ENCODE measurements at regions not wholly inside any gene's neighbourhood (a gene's known extent, or its start where the extent isn't known, plus 50 kb on each side); places are given as distances from the start of the nearest gene placed in this dataset.
"Not testable (repeated sequence)": the region's sequence is repeated elsewhere in the genome, so short reads cannot be mapped to it uniquely, and the experiment has no call there.

DNA sequence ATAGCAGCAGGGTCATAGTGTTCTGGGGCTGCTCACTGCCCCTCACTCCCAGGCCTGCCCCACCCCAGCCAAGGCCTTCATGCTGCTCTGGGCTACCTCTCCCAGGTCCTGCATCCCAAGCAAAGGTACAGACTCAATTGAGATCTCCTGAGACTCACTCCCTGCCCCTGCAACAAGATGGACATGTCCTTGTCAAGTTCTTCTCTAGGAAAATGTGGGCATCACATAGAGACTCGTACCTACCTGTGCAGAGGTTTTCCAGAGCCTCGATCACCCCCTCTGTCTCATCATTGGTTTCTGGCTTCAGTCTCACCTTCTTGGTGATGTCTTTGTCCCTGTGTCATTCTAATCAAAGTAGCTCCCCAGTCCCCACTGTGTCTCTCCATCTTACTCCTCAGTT lies 71.8 kb upstream of the UCN3 start:
- Mint-ChIP-seq H3K27ac (peak overlapping the region; percentile 93 to 100 (median 97)), H3K4me1 (peaks cover 62 to 87% (median 71%) of the 10 kb centered on the region in 3 donors), H3K36me3 (peaks cover 5 to 19% (median 7%) of the 10 kb centered on the region in 3 donors), H3K4me3 (peak overlapping the region; percentile 84 to 94 (median 87))
- H3K27me3 Mint-ChIP-seq; H3K27me3 ChIP-seq (ENCODE audit: insufficient read depth, low read length, poor library complexity, severe bottlenecking); H3K9me3 Mint-ChIP-seq; H3K36me3 ChIP-seq (ENCODE audit: insufficient read depth, low read length); H3K27ac ChIP-seq (ENCODE audit: low read depth, low read length); H3K9me3 ChIP-seq (ENCODE audit: low read length); CTCF ChIA-PET; DNase-seq: not testable (repeated sequence)
- POLR2A ChIA-PET: interaction anchor here (0.9 kb wide), 1 partner anchor 11 kb away, joined by 3 read pairs; no protein-coding TSS in a partner anchor
- Histone ChIP-seq H3K4me1 (ENCODE audit: insufficient read depth, low read length) (peaks cover 59% of the 10 kb centered on the region), H3K4me3 (ENCODE audit: low read length) (peak overlapping the region; percentile 44)

DNA sequence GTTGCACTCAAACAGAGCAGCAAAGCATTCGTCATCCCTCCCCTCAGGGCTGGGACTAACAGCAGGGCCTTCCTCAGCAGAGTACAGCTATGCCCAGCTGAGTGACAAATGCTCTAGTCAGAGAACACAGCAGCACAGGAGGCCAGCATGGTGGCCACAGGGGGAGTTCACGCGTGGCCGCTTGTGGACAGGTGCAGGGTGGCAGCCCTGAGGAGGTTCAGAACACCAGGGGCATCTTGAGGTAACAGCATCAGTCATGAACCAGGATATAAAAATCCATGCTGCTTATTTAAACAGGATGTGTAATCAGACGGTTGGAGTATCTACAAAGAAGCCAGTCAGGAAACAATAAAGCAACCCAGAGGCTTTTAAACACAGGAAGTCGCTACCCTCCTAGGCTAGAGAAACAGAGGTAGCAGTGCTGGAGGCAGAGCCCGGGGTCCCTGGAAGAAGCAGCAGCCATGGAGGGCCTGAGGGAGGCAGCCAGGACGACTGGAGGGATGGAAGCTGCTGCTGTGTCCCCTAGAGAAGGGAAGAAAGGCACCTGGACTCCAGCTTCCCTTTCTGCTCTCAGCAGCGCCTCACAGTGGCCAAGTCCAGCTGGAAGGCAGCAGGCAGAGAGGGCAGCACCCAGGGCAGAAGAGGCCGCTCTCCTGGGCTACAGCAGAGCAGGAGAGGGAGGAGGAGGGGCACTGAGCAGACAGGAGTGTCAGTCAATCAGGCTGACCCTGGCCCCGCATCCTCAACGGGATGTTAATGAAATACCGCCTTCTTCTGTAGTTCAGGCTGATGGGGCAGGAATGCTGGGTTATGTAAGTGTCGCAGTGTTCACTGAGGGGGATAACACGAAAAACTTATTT lies 70.8 kb upstream of the UCN3 start:
- peak overlapping the region; percentile 57 for H3K4me3 ChIP-seq (ENCODE audit: low read length)

DNA sequence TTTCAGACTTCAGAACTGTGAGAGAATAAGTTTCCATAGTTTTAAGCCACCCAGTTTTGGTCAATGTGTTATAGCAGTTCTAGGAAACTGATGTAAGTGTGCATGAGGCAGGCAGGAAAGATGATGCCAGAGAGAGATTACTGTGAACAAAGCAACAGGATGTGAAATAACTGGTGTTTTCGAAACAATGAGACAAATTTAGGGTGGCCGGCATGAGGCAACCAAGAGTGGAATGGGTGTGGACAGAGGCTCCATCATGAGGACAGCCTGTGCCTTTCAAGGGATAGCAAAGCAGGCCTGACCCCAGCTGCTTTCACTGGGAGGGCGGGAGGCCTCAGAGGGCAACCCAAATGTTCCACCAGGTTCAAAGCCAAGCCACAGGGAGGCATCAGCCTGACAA lies 67.3 kb upstream of the UCN3 start:
- H3K9me3 ChIP-seq (ENCODE audit: low read length): no peaks in the 10 kb centered on the region
- H3K4me1 Mint-ChIP-seq: peaks cover 48 to 61% (median 58%) of the 10 kb centered on the region in 3 donors
- ChIA-PET POLR2A (no interaction called here), CTCF (no interaction called here)
- peak overlapping the region in 5 of 7 donors; percentile 19 to 73 (median 63) for H3K4me3 Mint-ChIP-seq
- H3K36me3 Mint-ChIP-seq: peaks cover 4 to 13% (median 9%) of the 10 kb centered on the region in 3 donors
- H3K9me3 Mint-ChIP-seq: peaks cover 0 to 3% (median 0%) of the 10 kb centered on the region in 5 donors
- H3K27ac Mint-ChIP-seq: peak overlapping the region; percentile 58 to 94 (median 86)
- H3K4me3 ChIP-seq (ENCODE audit: low read length): no peak overlapping the region
- no peaks in the 10 kb centered on the region for H3K27me3 ChIP-seq (ENCODE audit: insufficient read depth, low read length, poor library complexity, severe bottlenecking)
- peaks cover 0 to 4% of the 10 kb centered on the region in 2 donors for H3K27me3 Mint-ChIP-seq
- no peak overlapping the region for H3K27ac ChIP-seq (ENCODE audit: low read depth, low read length)
- DNase-seq: peak in 1 of 5 donors; percentile 14
- peaks cover 39% of the 10 kb centered on the region for H3K4me1 ChIP-seq (ENCODE audit: insufficient read depth, low read length)
- H3K36me3 ChIP-seq (ENCODE audit: insufficient read depth, low read length): no peaks in the 10 kb centered on the region

More for the DNA sequence above, 70.8 kb upstream of the UCN3 start:
- no peaks in the 10 kb centered on the region for H3K36me3 ChIP-seq (ENCODE audit: insufficient read depth, low read length)
- Mint-ChIP-seq H3K4me1 (peaks cover 64 to 88% (median 75%) of the 10 kb centered on the region in 3 donors), H3K4me3 (peak overlapping the region; percentile 84 to 94 (median 87)), H3K9me3 (peaks cover 0 to 3% (median 0%) of the 10 kb centered on the region in 5 donors), H3K27ac (peak overlapping the region; percentile 93 to 100 (median 97)), H3K27me3 (peaks cover 0 to 4% of the 10 kb centered on the region in 2 donors), H3K36me3 (peaks cover 5 to 13% (median 7%) of the 10 kb centered on the region in 3 donors)
- DNase-seq: peak in 3 of 5 donors; percentile 35 to 72 (median 53)
- H3K27ac ChIP-seq (ENCODE audit: low read depth, low read length): no peak overlapping the region
- no peaks in the 10 kb centered on the region for H3K9me3 ChIP-seq (ENCODE audit: low read length)
- no peaks in the 10 kb centered on the region for H3K27me3 ChIP-seq (ENCODE audit: insufficient read depth, low read length, poor library complexity, severe bottlenecking)
- CTCF ChIA-PET: interaction anchor here (1.0 kb wide), 1 partner anchor 41 kb away, joined by 3 read pairs; no protein-coding TSS in a partner anchor
- POLR2A ChIA-PET: no interaction called here
- peaks cover 61% of the 10 kb centered on the region for H3K4me1 ChIP-seq (ENCODE audit: insufficient read depth, low read length)

DNA sequence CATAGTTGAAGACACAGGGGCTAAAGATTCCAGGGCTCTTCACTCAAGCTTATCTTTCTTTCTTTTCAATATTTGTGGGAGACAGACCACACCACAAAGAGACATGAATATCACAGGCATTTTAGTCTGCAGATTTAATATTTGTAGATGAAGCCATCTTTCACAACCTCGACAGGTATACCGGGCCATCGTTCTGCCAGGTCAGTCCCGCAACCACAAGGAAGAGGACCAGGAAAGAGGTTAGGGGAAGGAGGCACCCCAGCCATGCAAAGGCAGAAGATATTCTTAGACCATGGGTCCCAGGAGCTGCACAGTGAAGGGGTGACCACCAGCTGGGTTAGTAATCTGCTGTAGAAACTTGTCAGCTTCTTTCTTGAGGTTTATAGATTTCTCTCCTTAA lies 66.8 kb upstream of the UCN3 start:
- ChIA-PET CTCF (no interaction called here), POLR2A (no interaction called here)
- peaks cover 0 to 3% (median under 1%) of the 10 kb centered on the region in 5 donors for H3K9me3 Mint-ChIP-seq
- Histone ChIP-seq H3K9me3 (ENCODE audit: low read length) (no peaks in the 10 kb centered on the region), H3K36me3 (ENCODE audit: insufficient read depth, low read length) (no peaks in the 10 kb centered on the region), H3K4me3 (ENCODE audit: low read length) (no peak overlapping the region), H3K27ac (ENCODE audit: low read depth, low read length) (no peak overlapping the region), H3K4me1 (ENCODE audit: insufficient read depth, low read length) (peaks cover 39% of the 10 kb centered on the region), H3K27me3 (ENCODE audit: insufficient read depth, low read length, poor library complexity, severe bottlenecking) (no peaks in the 10 kb centered on the region)
- peak overlapping the region in 2 of 7 donors; percentile 51 to 73 for H3K4me3 Mint-ChIP-seq
- peaks cover 0 to 4% of the 10 kb centered on the region in 2 donors for H3K27me3 Mint-ChIP-seq
- no peak for DNase-seq
- peaks cover 4 to 14% (median 9%) of the 10 kb centered on the region in 3 donors for H3K36me3 Mint-ChIP-seq
- H3K4me1 Mint-ChIP-seq: peaks cover 46 to 57% (median 55%) of the 10 kb centered on the region in 3 donors
- peak overlapping the region in 7 of 8 donors; percentile 58 to 94 (median 88) for H3K27ac Mint-ChIP-seq

DNA sequence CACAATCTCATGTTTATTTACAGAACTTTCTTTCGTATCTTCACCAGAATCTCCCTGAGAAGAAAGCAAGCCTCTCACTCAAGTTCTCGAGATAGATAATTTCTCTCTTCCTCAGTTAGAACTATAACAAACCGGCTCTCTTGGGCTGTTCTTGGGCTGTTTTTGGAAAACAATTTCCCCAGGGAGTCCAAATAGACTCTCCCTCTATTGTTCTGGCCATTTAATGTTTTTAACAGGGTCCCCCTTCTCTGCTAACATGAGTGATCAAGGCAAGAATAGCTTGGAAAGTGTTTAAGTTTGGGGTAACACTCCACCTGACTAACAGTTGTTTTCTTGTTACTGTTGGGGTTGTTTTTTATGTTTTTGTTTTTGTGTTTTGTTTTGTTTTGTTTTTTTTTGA lies 64.8 kb upstream of the UCN3 start:
- Histone ChIP-seq H3K9me3 (ENCODE audit: low read length) (peaks cover 5% of the 10 kb centered on the region), H3K36me3 (ENCODE audit: insufficient read depth, low read length) (no peaks in the 10 kb centered on the region), H3K27me3 (ENCODE audit: insufficient read depth, low read length, poor library complexity, severe bottlenecking) (no peaks in the 10 kb centered on the region), H3K27ac (ENCODE audit: low read depth, low read length) (no peak overlapping the region), H3K4me1 (ENCODE audit: insufficient read depth, low read length) (peaks cover 31% of the 10 kb centered on the region), H3K4me3 (ENCODE audit: low read length) (no peak overlapping the region)
- no peak for DNase-seq
- ChIA-PET POLR2A (interaction anchor here (0.6 to 1.4 kb wide), 2 partner anchors 9 to 12 kb away, joined by 3 read pairs; no protein-coding TSS in a partner anchor), CTCF (no interaction called here)
- H3K27ac Mint-ChIP-seq: no peak overlapping the region
- H3K9me3 Mint-ChIP-seq: peaks cover 0 to 13% (median 12%) of the 10 kb centered on the region in 5 donors
- peaks cover 33 to 41% (median 39%) of the 10 kb centered on the region in 3 donors for H3K4me1 Mint-ChIP-seq
- H3K4me3 Mint-ChIP-seq: no peak overlapping the region
- H3K36me3 Mint-ChIP-seq: peaks cover 5 to 24% (median 13%) of the 10 kb centered on the region in 3 donors
- peaks cover 0 to 4% of the 10 kb centered on the region in 2 donors for H3K27me3 Mint-ChIP-seq

DNA sequence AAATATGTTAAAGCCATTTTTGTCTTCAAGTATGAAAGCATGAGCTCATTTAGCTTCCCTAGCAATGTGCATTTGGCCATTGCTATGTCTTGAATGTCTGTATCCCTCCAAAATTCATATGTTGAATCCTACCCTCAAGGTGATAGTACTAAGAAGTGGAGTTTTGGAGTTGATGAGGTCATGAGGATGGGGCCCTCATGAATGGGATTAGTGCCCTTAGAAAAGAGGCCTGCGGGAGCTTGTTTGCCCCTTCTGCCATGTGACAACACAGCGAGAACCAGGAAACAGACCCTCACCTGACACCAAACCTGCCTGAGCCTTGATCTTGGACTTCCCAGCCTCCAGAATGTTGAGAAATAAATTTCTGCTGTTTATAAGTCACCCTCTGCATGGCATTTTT lies 61.3 kb upstream of the UCN3 start:
- no peak overlapping the region for H3K4me3 ChIP-seq (ENCODE audit: low read length)
- CTCF ChIA-PET: no interaction called here
- H3K36me3 Mint-ChIP-seq: peaks cover 3 to 26% (median 9%) of the 10 kb centered on the region in 3 donors

DNA sequence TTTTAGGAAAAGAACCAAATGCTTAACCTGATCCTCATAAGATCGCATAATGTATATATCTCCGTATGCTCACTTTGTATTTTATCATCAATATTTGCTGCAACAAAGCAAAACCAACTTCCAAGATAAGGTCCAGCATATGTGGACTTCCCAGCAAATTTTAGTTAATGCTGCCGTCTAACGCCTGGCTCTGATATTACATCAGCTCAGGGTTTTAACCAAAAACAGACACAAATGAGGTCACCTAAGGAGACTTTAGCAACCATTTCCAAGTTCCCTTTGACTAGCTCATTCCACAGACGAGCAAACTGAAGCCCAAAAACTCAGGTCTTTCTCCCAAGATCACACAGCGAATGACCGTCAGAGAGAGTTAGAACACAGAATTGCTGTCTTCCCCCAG lies 59.4 kb upstream of the UCN3 start:
- Mint-ChIP-seq H3K9me3 (peaks cover 0 to 15% (median 11%) of the 10 kb centered on the region in 5 donors), H3K4me3 (no peak overlapping the region), H3K27ac (no peak overlapping the region), H3K36me3 (peaks cover 0 to 21% (median 9%) of the 10 kb centered on the region in 3 donors), H3K27me3 (peaks cover 5 to 14% of the 10 kb centered on the region in 2 donors), H3K4me1 (no peaks in the 10 kb centered on the region)
- H3K27me3 ChIP-seq (ENCODE audit: insufficient read depth, low read length, poor library complexity, severe bottlenecking): no peaks in the 10 kb centered on the region
- H3K4me1 ChIP-seq (ENCODE audit: insufficient read depth, low read length): no peaks in the 10 kb centered on the region
- H3K27ac ChIP-seq (ENCODE audit: low read depth, low read length): no peak overlapping the region
- no peaks in the 10 kb centered on the region for H3K36me3 ChIP-seq (ENCODE audit: insufficient read depth, low read length)
- H3K4me3 ChIP-seq (ENCODE audit: low read length): no peak overlapping the region
- no peak for DNase-seq
- H3K9me3 ChIP-seq (ENCODE audit: low read length): peaks cover 5% of the 10 kb centered on the region
- ChIA-PET CTCF (no interaction called here), POLR2A (no interaction called here)

More for the DNA sequence above, 61.3 kb upstream of the UCN3 start:
- no peak for DNase-seq
- H3K36me3 ChIP-seq (ENCODE audit: insufficient read depth, low read length): no peaks in the 10 kb centered on the region
- Mint-ChIP-seq H3K27ac (no peak overlapping the region), H3K4me1 (peaks cover 5 to 6% (median 6%) of the 10 kb centered on the region in 3 donors), H3K27me3 (peaks cover 1 to 6% of the 10 kb centered on the region in 2 donors), H3K4me3 (no peak overlapping the region), H3K9me3 (peaks cover 0 to 14% (median 11%) of the 10 kb centered on the region in 5 donors)
- no peaks in the 10 kb centered on the region for H3K4me1 ChIP-seq (ENCODE audit: insufficient read depth, low read length)
- peaks cover 5% of the 10 kb centered on the region for H3K9me3 ChIP-seq (ENCODE audit: low read length)
- no peak overlapping the region for H3K27ac ChIP-seq (ENCODE audit: low read depth, low read length)
- H3K27me3 ChIP-seq (ENCODE audit: insufficient read depth, low read length, poor library complexity, severe bottlenecking): no peaks in the 10 kb centered on the region
- POLR2A ChIA-PET: no interaction called here

DNA sequence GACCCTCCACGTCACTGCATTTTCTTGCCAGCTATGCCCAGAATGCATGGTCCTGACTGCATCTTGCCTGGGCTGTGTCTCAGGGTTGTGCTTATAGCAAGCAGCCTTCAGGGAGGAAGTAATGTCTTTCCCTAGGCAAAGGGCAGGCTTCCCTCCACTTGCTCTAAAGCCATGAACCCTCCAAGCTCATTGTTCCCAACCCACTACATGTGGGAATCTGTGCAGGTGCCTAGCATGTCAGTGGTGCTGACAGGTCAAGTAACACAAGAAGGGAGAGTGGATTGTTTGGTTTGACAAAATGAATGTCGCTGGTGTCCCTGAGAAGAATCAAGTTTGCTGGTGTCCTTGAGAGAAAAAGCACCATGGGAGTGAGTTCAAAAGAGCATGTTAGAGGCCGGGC lies 53.9 kb upstream of the UCN3 start:
- peaks cover 0 to 2% (median 0%) of the 10 kb centered on the region in 5 donors for H3K9me3 Mint-ChIP-seq
- DNase-seq: no peak
- H3K4me1 ChIP-seq (ENCODE audit: insufficient read depth, low read length): peaks cover 8% of the 10 kb centered on the region
- peaks cover 0 to 5% (median 0%) of the 10 kb centered on the region in 3 donors for H3K36me3 Mint-ChIP-seq
- H3K27me3 Mint-ChIP-seq: peaks cover 5 to 18% of the 10 kb centered on the region in 2 donors
- H3K4me1 Mint-ChIP-seq: peaks cover 14 to 19% (median 19%) of the 10 kb centered on the region in 3 donors
- H3K36me3 ChIP-seq (ENCODE audit: insufficient read depth, low read length): no peaks in the 10 kb centered on the region
- no peaks in the 10 kb centered on the region for H3K27me3 ChIP-seq (ENCODE audit: insufficient read depth, low read length, poor library complexity, severe bottlenecking)
- H3K27ac ChIP-seq (ENCODE audit: low read depth, low read length): no peak overlapping the region
- no peaks in the 10 kb centered on the region for H3K9me3 ChIP-seq (ENCODE audit: low read length)
- H3K4me3 Mint-ChIP-seq: no peak overlapping the region
- CTCF ChIA-PET: no interaction called here
- POLR2A ChIA-PET: no interaction called here
- no peak overlapping the region for H3K27ac Mint-ChIP-seq
- H3K4me3 ChIP-seq (ENCODE audit: low read length): no peak overlapping the region

All from CD8-positive, alpha-beta memory T cell (primary cell).